H1 (cell line): ENCODE measurements at regions not wholly inside any gene's neighbourhood (a gene's known extent, or its start where the extent isn't known, plus 50 kb on each side); places are given as distances from the start of the nearest gene placed in this dataset.

ENCODE experiments used
- CTCF ChIA-PET: fragments of 300-600 bp; sonication (Branson Sonifier 250); formaldehyde crosslinking; loops from one replicate; lab custom pipeline; 2021; ENCODE audit not compliant: partially characterized antibody; lab: Charles Lee
- POLR2A ChIA-PET: fragments of 300-600 bp; sonication (Branson Sonifier 250); formaldehyde crosslinking; loops from one replicate; lab custom pipeline; 2021; ENCODE audit warnings: inconsistent platforms; ENCODE audit not compliant: partially characterized antibody; lab: Charles Lee
- DNase-seq, 2 experiments: peaks; one replicate each; pipeline versions ENCODE4 v3.0.0 to v3.0.0-alpha.2; 2010 to 2022; ENCODE audit warnings: low spot score in 2 of 2, low read depth in 1 of 2, mixed read lengths in 1 of 2
- FAIRE-seq: peaks from 2 replicates; lab custom pipeline; 2011; peaks lifted over from hg19 to GRCh38; lab: Jason Lieb, UNC
- H2AFZ ChIP-seq: 2 replicates; pipeline ENCODE4 v1.8.1; 2012; ENCODE audit warnings: low read length, inconsistent platforms
- H2AK5ac ChIP-seq: 2 replicates; pipeline ENCODE4 v1.6.1; 2013; ENCODE audit warnings: low read depth, low read length
- H2BK120ac ChIP-seq: replicated peaks from 2 replicates; pipeline ENCODE3; 2013; ENCODE audit warnings: low read depth, low read length, inconsistent platforms
- H2BK12ac ChIP-seq: 2 replicates; pipeline ENCODE4 v1.6.1; 2013; ENCODE audit warnings: low read depth, low read length
- H2BK15ac ChIP-seq: 2 replicates; pipeline ENCODE4 v1.6.1; 2013; ENCODE audit warnings: low read length
- H2BK20ac ChIP-seq: 2 replicates; pipeline ENCODE4 v1.6.1; 2013; ENCODE audit warnings: low read length
- H2BK5ac ChIP-seq: 2 replicates; pipeline ENCODE4 v1.6.1; 2013; ENCODE audit warnings: low read depth, low read length
- H3K14ac ChIP-seq: 2 replicates; pipeline ENCODE4 v1.6.1; 2013; ENCODE audit warnings: inconsistent platforms; ENCODE audit not compliant: insufficient read length
- H3K18ac ChIP-seq: 2 replicates; pipeline ENCODE4 v1.6.1; 2013; ENCODE audit warnings: low read length; ENCODE audit errors: extremely low read depth
- H3K23ac ChIP-seq: 2 replicates; pipeline ENCODE4 v1.6.1; 2013; ENCODE audit warnings: inconsistent platforms; ENCODE audit not compliant: insufficient read length
- H3K23me2 ChIP-seq: 2 replicates; pipeline ENCODE4 v1.6.1; 2013; ENCODE audit warnings: low read depth, low read length
- H3K27ac ChIP-seq: 2 replicates; pipeline ENCODE4 v1.6.1; 2011; ENCODE audit warnings: low read depth, low read length, inconsistent platforms
- H3K27me3 ChIP-seq, 4 experiments: replicated peaks in 1 of 4; 1 replicate in 1 of 4; 2 replicates in 3 of 4; pipeline versions ENCODE4 v1.6.1 to v1.8.1; 2011 to 2013; ENCODE audit warnings: low read length in 3 of 4, mild to moderate bottlenecking in 3 of 4, inconsistent platforms in 2 of 4, mixed read lengths in 2 of 4, moderate library complexity in 1 of 4; ENCODE audit not compliant: control insufficient read depth in 3 of 4, insufficient read depth in 3 of 4; ENCODE audit errors: extremely low read depth in 1 of 4
- H3K36me3 ChIP-seq, 4 experiments: 2 replicates each; pipeline versions ENCODE4 v1.6.1 to v1.8.1; 2011 to 2013; ENCODE audit warnings: mild to moderate bottlenecking in 4 of 4, low read length in 3 of 4, moderate library complexity in 2 of 4, control low read depth in 1 of 4, inconsistent platforms in 1 of 4; ENCODE audit not compliant: insufficient read depth in 4 of 4, control insufficient read depth in 2 of 4
- H3K4ac ChIP-seq: replicated peaks from 2 replicates; pipeline ENCODE3; 2013; ENCODE audit warnings: low read length, low read depth, mixed read lengths, inconsistent platforms; ENCODE audit not compliant: insufficient read length
- H3K4me1 ChIP-seq, 4 experiments: replicated peaks in 1 of 4; 1 replicate in 1 of 4; 2 replicates in 3 of 4; pipeline versions ENCODE4 v1.6.1 to v1.8.1; 2011 to 2013; ENCODE audit warnings: low read length in 3 of 4, inconsistent platforms in 2 of 4, mixed read lengths in 1 of 4; ENCODE audit not compliant: insufficient read depth in 4 of 4, control insufficient read depth in 3 of 4
- H3K4me2 ChIP-seq, 2 experiments: 2 replicates each; pipeline versions ENCODE4 v1.6.1 to v1.8.1; 2011 to 2013; ENCODE audit warnings: low read depth in 2 of 2, low read length in 2 of 2, control low read depth in 1 of 2, inconsistent platforms in 1 of 2, mild to moderate bottlenecking in 1 of 2; ENCODE audit not compliant: insufficient read depth in 1 of 2
- H3K4me3 ChIP-seq, 4 experiments: fragments of 200-600, 300-600 bp in 1 of 4; sonication (generic), shearing (Covaris generic), sonication (Bioruptor Twin) in 1 of 4; 2 replicates each; pipeline versions ENCODE4 v1.5.1 to v1.8.1; 2011 to 2016; ENCODE audit warnings: low read length in 4 of 4, low read depth in 3 of 4, control low read depth in 2 of 4, inconsistent platforms in 2 of 4, mild to moderate bottlenecking in 2 of 4, mixed read lengths in 1 of 4, moderate library complexity in 1 of 4; ENCODE audit not compliant: insufficient read depth in 2 of 4; ENCODE audit errors: extremely low read depth in 1 of 4
- H3K56ac ChIP-seq: replicated peaks from 2 replicates; pipeline ENCODE3; 2013; ENCODE audit warnings: low read depth, mild to moderate bottlenecking, mixed read lengths, low read length, inconsistent platforms; ENCODE audit not compliant: insufficient read length
- H3K79me1 ChIP-seq: 2 replicates; pipeline ENCODE4 v1.6.1; 2013; ENCODE audit warnings: low read depth, low read length, control low read depth
- H3K79me2 ChIP-seq, 2 experiments: 2 replicates each; pipeline versions ENCODE4 v1.6.1 to v1.8.1; 2012 to 2013; ENCODE audit warnings: low read length in 2 of 2, mild to moderate bottlenecking in 2 of 2, inconsistent platforms in 1 of 2; ENCODE audit not compliant: insufficient read depth in 2 of 2, control insufficient read depth in 1 of 2
- H3K9ac ChIP-seq, 4 experiments: replicated peaks in 1 of 4; 1 replicate in 1 of 4; 2 replicates in 3 of 4; pipeline versions ENCODE4 v1.6.1 to v1.8.1; 2011 to 2013; ENCODE audit warnings: low read depth in 3 of 4, low read length in 3 of 4, control low read depth in 2 of 4, mild to moderate bottlenecking in 2 of 4, moderate library complexity in 2 of 4, inconsistent platforms in 1 of 4; ENCODE audit errors: extremely low read depth in 1 of 4
- H3K9me3 ChIP-seq, 2 experiments: 2 replicates each; pipeline versions ENCODE4 v1.6.1 to v1.8.1; 2012 to 2013; ENCODE audit warnings: mild to moderate bottlenecking in 2 of 2, moderate library complexity in 2 of 2, control low read depth in 1 of 2, inconsistent platforms in 1 of 2, low read depth in 1 of 2, low read length in 1 of 2, mixed read lengths in 1 of 2; ENCODE audit not compliant: insufficient read depth in 2 of 2
- H4K20me1 ChIP-seq, 2 experiments: replicated peaks in 1 of 2; 2 replicates each; pipeline versions ENCODE3 to v1.8.1; 2011 to 2013; ENCODE audit warnings: inconsistent platforms in 2 of 2, low read length in 2 of 2, mild to moderate bottlenecking in 1 of 2; ENCODE audit not compliant: insufficient read depth in 2 of 2, control insufficient read depth in 1 of 2
- H4K5ac ChIP-seq: 2 replicates; pipeline ENCODE4 v1.6.1; 2013; ENCODE audit warnings: low read length, low read depth, mixed read lengths, inconsistent platforms; ENCODE audit not compliant: insufficient read length
- H4K8ac ChIP-seq: 2 replicates; pipeline ENCODE4 v1.8.0; 2013; ENCODE audit warnings: mild to moderate bottlenecking, moderate library complexity, low read length, inconsistent platforms; ENCODE audit not compliant: insufficient read depth; ENCODE audit errors: extremely low read depth
- H4K91ac ChIP-seq: replicated peaks from 2 replicates; pipeline ENCODE3; 2013; ENCODE audit warnings: low read length, mixed read lengths, inconsistent platforms; ENCODE audit not compliant: insufficient read length
- JUND ChIP-seq: IDR thresholded peaks from 2 replicates; pipeline ENCODE4 v1.6.1; 2011; ENCODE audit warnings: mild to moderate bottlenecking, improper control_type of control experiment, low read length
- SRF ChIP-seq: IDR thresholded peaks from 2 replicates; pipeline ENCODE4 v1.6.1; 2011; ENCODE audit warnings: mild to moderate bottlenecking, low read depth, low read length, moderate library complexity
- YY1 ChIP-seq: IDR thresholded peaks from 2 replicates; pipeline ENCODE4 v1.6.1; 2011; ENCODE audit warnings: low read depth, mild to moderate bottlenecking, low read length
- WGBS, 2 experiments: shearing (Covaris generic) in 1 of 2; methylation state at CpG; one replicate each; pipeline versions ENCODE4 v1.1.6 to v1.1.7; 2013 to 2015; ENCODE audit warnings: low lambda C conversion rate in 2 of 2, mixed read lengths in 2 of 2, inconsistent platforms in 1 of 2, low coverage in 1 of 2, missing lambda C conversion rate in 1 of 2; ENCODE audit not compliant: insufficient replicate concordance in 2 of 2, insufficient coverage in 1 of 2, insufficient read length in 1 of 2; ENCODE audit errors: extremely low coverage in 1 of 2, missing lambda C conversion rate in 1 of 2; 5-methylcytosine and 5-hydroxymethylcytosine counted together

GRCh38 chr12:78420991-78421390 lies 443.6 kb upstream of the SYT1 start:
- Histone ChIP-seq H3K18ac (no peak overlapping the region), H3K9me3 (no peaks in the 10 kb centered on the region), H2BK5ac (no peak overlapping the region), H2AFZ (peak overlapping the region; percentile 21; the same call in 1 of the 2 replicates), H3K36me3 (no peaks in the 10 kb centered on the region), H3K23me2 (no peaks in the 10 kb centered on the region), H3K79me2 (no peaks in the 10 kb centered on the region), H3K4me1 (no peaks in the 10 kb centered on the region), H2BK15ac (no peak overlapping the region), H3K9ac (no peak overlapping the region), H4K20me1 (no peaks in the 10 kb centered on the region), H3K4me2 (no peak overlapping the region), H3K27me3 (no peaks in the 10 kb centered on the region), H2BK12ac (no peak overlapping the region), H4K91ac (no peak overlapping the region), H3K56ac (no peak overlapping the region), H3K79me1 (no peaks in the 10 kb centered on the region), H4K8ac (no peak overlapping the region), H3K27ac (no peak overlapping the region), H2BK20ac (no peak overlapping the region), H2AK5ac (no peak overlapping the region), H3K23ac (no peak overlapping the region), H2BK120ac (no peak overlapping the region), H3K4ac (no peak overlapping the region), H4K5ac (no peak overlapping the region), H3K4me3 (no peak overlapping the region), H3K14ac (no peak overlapping the region)
- 85% methylated on average over 4 of the region's 4 CpGs; no CpG with 5 or more reads in 1 of the 2 experiments for WGBS, 2 experiments
- FAIRE-seq, result no peak
- TF ChIP-seq JUND (no peak), YY1 (no peak), SRF (no peak)
- ChIA-PET POLR2A (no interaction called here), CTCF (interaction anchor here (2.0 kb wide), 1 partner anchor 50 kb away, joined by 4 read pairs; no protein-coding TSS in a partner anchor)
- no peak for DNase-seq
